GM12872 (cell line): ENCODE measurements at regions not wholly inside any gene's neighbourhood (a gene's known extent, or its start where the extent isn't known, plus 50 kb on each side); places are given as distances from the start of the nearest gene placed in this dataset.
A peak's percentile ranks its signal among the peaks of the same experiment; 100 is the strongest.

Experiments used
- CTCF ChIP-seq: IDR thresholded peaks from 3 replicates; pipeline ENCODE4 v1.5.1; 2011; ENCODE audit warnings: low read depth, mild to moderate bottlenecking, low read length, moderate library complexity; ENCODE audit not compliant: insufficient read depth

GRCh38 chr2:41405441-41405840 lies 642.4 kb upstream of the PKDCC start:
- TF ChIP-seq CTCF: no peak

GRCh38 chr2:41409328-41409727 lies 638.5 kb upstream of the PKDCC start:
- TF ChIP-seq CTCF: no peak

- TF ChIP-seq CTCF: no peak
These were observed 637.8 kb upstream of the PKDCC start for GRCh38 chr2:41410011-41410410.

GRCh38 chr2:41413813-41414485 lies 633.9 kb upstream of the PKDCC start:
- TF ChIP-seq CTCF: no peak

- TF ChIP-seq CTCF: peak; percentile 63
These were observed 633.2 kb upstream of the PKDCC start for GRCh38 chr2:41414486-41415230.

- TF ChIP-seq CTCF: no peak
These were observed 630.3 kb upstream of the PKDCC start for GRCh38 chr2:41417511-41417910.

- TF ChIP-seq CTCF: no peak
These were observed 627.6 kb upstream of the PKDCC start for GRCh38 chr2:41420219-41420618.
